ENCODE measurements at regions not wholly inside any gene's neighbourhood (a gene's known extent, or its start where the extent isn't known, plus 50 kb on each side); places are given as distances from the start of the nearest gene placed in this dataset.

GRCh38 chr7:116365797-116366196 is 133.7 kb upstream of the CAV2 start:
- Histone ChIP-seq H3K4me3 (no peak overlapping the region), H3K9me2 (ENCODE audit: insufficient read depth) (peaks cover 4% of the 10 kb centered on the region; the same call in 1 of the 2 replicates), H3K79me2 (replicated peaks; ENCODE audit: insufficient read depth) (no peaks in the 10 kb centered on the region), H3K36me3 (ENCODE audit: insufficient read depth) (no peaks in the 10 kb centered on the region), H2AFZ (no peak overlapping the region), H3K27me3 (ENCODE audit: insufficient read depth) (no peaks in the 10 kb centered on the region), H3K27ac (ENCODE audit: low read depth) (no peak overlapping the region), H3F3A (replicated peaks; ENCODE audit: low read depth) (no peaks in the 10 kb centered on the region), H3K4me2 (no peak overlapping the region), H4K20me1 (replicated peaks; ENCODE audit: insufficient read depth) (no peaks in the 10 kb centered on the region), H3K4me1 (ENCODE audit: insufficient read depth) (no peaks in the 10 kb centered on the region)
- TF ChIP-seq, protein P1, sequence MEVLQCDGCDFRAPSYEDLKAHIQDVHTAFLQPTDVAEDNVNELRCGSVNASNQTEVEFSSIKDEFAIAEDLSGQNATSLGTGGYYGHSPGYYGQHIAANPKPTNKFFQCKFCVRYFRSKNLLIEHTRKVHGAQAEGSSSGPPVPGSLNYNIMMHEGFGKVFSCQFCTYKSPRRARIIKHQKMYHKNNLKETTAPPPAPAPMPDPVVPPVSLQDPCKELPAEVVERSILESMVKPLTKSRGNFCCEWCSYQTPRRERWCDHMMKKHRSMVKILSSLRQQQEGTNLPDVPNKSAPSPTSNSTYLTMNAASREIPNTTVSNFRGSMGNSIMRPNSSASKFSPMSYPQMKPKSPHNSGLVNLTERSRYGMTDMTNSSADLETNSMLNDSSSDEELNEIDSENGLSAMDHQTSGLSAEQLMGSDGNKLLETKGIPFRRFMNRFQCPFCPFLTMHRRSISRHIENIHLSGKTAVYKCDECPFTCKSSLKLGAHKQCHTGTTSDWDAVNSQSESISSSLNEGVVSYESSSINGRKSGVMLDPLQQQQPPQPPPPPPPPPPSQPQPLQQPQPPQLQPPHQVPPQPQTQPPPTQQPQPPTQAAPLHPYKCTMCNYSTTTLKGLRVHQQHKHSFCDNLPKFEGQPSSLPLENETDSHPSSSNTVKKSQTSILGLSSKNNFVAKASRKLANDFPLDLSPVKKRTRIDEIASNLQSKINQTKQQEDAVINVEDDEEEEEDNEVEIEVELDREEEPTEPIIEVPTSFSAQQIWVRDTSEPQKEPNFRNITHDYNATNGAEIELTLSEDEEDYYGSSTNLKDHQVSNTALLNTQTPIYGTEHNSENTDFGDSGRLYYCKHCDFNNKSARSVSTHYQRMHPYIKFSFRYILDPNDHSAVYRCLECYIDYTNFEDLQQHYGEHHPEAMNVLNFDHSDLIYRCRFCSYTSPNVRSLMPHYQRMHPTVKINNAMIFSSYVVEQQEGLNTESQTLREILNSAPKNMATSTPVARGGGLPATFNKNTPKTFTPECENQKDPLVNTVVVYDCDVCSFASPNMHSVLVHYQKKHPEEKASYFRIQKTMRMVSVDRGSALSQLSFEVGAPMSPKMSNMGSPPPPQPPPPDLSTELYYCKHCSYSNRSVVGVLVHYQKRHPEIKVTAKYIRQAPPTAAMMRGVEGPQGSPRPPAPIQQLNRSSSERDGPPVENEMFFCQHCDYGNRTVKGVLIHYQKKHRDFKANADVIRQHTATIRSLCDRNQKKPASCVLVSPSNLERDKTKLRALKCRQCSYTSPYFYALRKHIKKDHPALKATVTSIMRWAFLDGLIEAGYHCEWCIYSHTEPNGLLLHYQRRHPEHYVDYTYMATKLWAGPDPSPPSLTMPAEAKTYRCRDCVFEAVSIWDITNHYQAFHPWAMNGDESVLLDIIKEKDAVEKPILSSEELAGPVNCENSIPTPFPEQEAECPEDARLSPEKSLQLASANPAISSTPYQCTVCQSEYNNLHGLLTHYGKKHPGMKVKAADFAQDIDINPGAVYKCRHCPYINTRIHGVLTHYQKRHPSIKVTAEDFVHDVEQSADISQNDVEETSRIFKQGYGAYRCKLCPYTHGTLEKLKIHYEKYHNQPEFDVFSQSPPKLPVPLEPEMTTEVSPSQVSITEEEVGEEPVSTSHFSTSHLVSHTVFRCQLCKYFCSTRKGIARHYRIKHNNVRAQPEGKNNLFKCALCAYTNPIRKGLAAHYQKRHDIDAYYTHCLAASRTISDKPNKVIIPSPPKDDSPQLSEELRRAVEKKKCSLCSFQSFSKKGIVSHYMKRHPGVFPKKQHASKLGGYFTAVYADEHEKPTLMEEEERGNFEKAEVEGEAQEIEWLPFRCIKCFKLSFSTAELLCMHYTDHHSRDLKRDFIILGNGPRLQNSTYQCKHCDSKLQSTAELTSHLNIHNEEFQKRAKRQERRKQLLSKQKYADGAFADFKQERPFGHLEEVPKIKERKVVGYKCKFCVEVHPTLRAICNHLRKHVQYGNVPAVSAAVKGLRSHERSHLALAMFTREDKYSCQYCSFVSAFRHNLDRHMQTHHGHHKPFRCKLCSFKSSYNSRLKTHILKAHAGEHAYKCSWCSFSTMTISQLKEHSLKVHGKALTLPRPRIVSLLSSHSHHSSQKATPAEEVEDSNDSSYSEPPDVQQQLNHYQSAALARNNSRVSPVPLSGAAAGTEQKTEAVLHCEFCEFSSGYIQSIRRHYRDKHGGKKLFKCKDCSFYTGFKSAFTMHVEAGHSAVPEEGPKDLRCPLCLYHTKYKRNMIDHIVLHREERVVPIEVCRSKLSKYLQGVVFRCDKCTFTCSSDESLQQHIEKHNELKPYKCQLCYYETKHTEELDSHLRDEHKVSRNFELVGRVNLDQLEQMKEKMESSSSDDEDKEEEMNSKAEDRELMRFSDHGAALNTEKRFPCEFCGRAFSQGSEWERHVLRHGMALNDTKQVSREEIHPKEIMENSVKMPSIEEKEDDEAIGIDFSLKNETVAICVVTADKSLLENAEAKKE (CRISPR knock-in tag; IDR thresholded peaks at IDR 0.05), result no peak
- TF ChIP-seq POLR2AphosphoS5 (IDR thresholded peaks at IDR 0.05; ENCODE audit: low read depth) (no peak), REST (IDR thresholded peaks at IDR 0.05; ENCODE audit: unreplicated experiment) (no peak), EZH2phosphoT487 (IDR thresholded peaks at IDR 0.05; ENCODE audit: unreplicated experiment) (no peak)
- TF ChIP-seq, protein P2, sequence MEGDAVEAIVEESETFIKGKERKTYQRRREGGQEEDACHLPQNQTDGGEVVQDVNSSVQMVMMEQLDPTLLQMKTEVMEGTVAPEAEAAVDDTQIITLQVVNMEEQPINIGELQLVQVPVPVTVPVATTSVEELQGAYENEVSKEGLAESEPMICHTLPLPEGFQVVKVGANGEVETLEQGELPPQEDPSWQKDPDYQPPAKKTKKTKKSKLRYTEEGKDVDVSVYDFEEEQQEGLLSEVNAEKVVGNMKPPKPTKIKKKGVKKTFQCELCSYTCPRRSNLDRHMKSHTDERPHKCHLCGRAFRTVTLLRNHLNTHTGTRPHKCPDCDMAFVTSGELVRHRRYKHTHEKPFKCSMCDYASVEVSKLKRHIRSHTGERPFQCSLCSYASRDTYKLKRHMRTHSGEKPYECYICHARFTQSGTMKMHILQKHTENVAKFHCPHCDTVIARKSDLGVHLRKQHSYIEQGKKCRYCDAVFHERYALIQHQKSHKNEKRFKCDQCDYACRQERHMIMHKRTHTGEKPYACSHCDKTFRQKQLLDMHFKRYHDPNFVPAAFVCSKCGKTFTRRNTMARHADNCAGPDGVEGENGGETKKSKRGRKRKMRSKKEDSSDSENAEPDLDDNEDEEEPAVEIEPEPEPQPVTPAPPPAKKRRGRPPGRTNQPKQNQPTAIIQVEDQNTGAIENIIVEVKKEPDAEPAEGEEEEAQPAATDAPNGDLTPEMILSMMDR (conservative IDR thresholded peaks at IDR 0.05; ENCODE audit: low read depth in 2 of 2), result no peak
- ATAC-seq, result no peak
- Mint-ChIP-seq H3K9me3 (peaks cover 9% of the 10 kb centered on the region), H3K27ac (no peak overlapping the region), H3K36me3 (ENCODE audit: low read depth) (peaks cover 4% of the 10 kb centered on the region; the same call in 2 of the 3 replicates), H3K4me1 (peaks cover 8% of the 10 kb centered on the region; the same call in 2 of the 3 replicates), H3K27me3 (ENCODE audit: insufficient read depth, low read depth, poor library complexity) (no peaks in the 10 kb centered on the region), H3K4me3 (no peak overlapping the region)
- no peak for DNase-seq (ENCODE audit: low spot score)

Measured in GM23338 (cell line).